HL-60 (cell line): ENCODE measurements at regions not wholly inside any gene's neighbourhood (a gene's known extent, or its start where the extent isn't known, plus 50 kb on each side); places are given as distances from the start of the nearest gene placed in this dataset.

ENCODE experiments used
- DNase-seq, 2 experiments: peaks; one replicate each; pipeline ENCODE4 v3.0.0-alpha.2; 2010 to 2020; ENCODE audit warnings: low read depth in 1 of 2, low spot score in 1 of 2
- H3K27ac ChIP-seq: fragments of 250-450 bp; sonication (Bioruptor Pico); replicated peaks from 2 replicates; pipeline ENCODE4 v1.5.1; 2020; ENCODE audit warnings: mild to moderate bottlenecking, moderate library complexity
- H3K27me3 ChIP-seq: fragments of 250-450 bp; sonication (Bioruptor Pico); 2 replicates; pipeline ENCODE4 v1.5.1; 2021; ENCODE audit warnings: mild to moderate bottlenecking, moderate library complexity; ENCODE audit not compliant: insufficient read depth, poor library complexity, severe bottlenecking
- H3K4me3 ChIP-seq: replicated peaks from 2 replicates; pipeline ENCODE4 v1.5.1; 2011; ENCODE audit warnings: mild to moderate bottlenecking, control low read depth, low read length; ENCODE audit not compliant: insufficient read depth
- GABPA ChIP-seq: IDR thresholded peaks from 2 replicates; pipeline ENCODE4 v1.6.1; 2012; ENCODE audit warnings: low read depth
- POLR2AphosphoS5 ChIP-seq: IDR thresholded peaks from 2 replicates; pipeline ENCODE4 v1.6.1; 2012; ENCODE audit warnings: low read depth
- REST ChIP-seq: IDR thresholded peaks from 2 replicates; pipeline ENCODE4 v1.6.1; 2012; ENCODE audit warnings: low read depth; ENCODE audit not compliant: insufficient replicate concordance
- SPI1 ChIP-seq: IDR thresholded peaks from 2 replicates; pipeline ENCODE4 v1.6.1; 2012; ENCODE audit warnings: low read depth, mild to moderate bottlenecking, borderline replicate concordance
- TF ChIP-seq, protein P1 (sequence below): IDR thresholded peaks from one replicate; pipeline ENCODE4 v1.5.1; 2011; ENCODE audit warnings: low read length, control low read depth, inconsistent platforms; ENCODE audit not compliant: insufficient read depth

DNA sequence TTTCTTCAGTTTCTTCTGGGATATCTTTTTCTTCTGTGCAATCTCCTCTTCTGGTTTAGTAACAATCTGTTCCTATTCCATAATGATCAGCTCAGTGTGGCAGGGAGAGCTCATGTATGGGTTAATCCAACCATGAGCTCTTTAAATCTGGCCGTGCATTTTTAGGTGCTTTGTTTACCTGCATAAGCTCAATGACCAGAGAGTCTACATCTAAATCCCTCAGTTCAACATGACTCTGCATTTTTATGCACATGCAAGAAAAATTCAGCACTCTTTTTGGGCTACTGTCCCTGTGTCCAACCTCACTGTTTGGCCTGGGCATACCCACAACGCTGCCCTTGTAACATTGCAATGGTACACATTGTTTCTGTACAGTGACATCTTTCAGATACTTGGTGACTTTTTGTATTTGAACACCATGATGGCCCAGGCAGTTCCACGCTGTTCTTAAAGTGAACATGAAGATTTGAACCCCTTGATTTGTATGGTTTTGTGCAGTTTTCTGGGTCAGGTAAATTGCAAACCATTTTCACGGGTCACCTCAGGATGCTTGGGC is 243.3 kb upstream of the SRRM4 start:
- DNase-seq, result no peak
- no peak overlapping the region for H3K4me3 ChIP-seq
- no peaks in the 10 kb centered on the region for H3K27me3 ChIP-seq
- H3K27ac ChIP-seq, result no peak overlapping the region
- TF ChIP-seq POLR2AphosphoS5 (no peak), REST (no peak), SPI1 (no peak), GABPA (no peak)
- TF ChIP-seq, protein P1, sequence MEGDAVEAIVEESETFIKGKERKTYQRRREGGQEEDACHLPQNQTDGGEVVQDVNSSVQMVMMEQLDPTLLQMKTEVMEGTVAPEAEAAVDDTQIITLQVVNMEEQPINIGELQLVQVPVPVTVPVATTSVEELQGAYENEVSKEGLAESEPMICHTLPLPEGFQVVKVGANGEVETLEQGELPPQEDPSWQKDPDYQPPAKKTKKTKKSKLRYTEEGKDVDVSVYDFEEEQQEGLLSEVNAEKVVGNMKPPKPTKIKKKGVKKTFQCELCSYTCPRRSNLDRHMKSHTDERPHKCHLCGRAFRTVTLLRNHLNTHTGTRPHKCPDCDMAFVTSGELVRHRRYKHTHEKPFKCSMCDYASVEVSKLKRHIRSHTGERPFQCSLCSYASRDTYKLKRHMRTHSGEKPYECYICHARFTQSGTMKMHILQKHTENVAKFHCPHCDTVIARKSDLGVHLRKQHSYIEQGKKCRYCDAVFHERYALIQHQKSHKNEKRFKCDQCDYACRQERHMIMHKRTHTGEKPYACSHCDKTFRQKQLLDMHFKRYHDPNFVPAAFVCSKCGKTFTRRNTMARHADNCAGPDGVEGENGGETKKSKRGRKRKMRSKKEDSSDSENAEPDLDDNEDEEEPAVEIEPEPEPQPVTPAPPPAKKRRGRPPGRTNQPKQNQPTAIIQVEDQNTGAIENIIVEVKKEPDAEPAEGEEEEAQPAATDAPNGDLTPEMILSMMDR, result no peak

DNA sequence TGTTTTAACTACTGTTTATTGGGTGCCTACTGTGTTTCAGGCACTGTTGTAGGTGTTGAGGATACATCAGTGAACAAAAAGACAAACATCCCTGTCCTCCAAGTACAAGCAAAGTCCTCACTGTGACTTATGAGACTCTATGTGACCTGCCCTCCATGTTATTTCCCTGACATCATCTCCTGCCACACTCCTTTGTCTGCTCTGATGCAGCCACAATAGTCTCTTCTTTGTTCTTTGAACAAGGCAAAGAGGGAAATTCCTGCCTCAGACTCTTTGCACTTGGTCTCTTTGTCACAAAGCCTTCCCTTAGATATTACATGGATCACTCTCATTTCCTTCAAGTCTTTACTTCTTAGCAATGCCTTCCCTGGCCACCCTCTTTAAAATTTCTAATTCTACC is 240.1 kb upstream of the SRRM4 start:
- TF ChIP-seq SPI1 (no peak), REST (no peak), GABPA (no peak)
- TF ChIP-seq, protein P1, result no peak
- Histone ChIP-seq H3K27ac (no peak overlapping the region), H3K4me3 (no peak overlapping the region), H3K27me3 (no peaks in the 10 kb centered on the region)
- no peak for DNase-seq

- Histone ChIP-seq H3K4me3 (no peak overlapping the region), H3K27ac (no peak overlapping the region), H3K27me3 (no peaks in the 10 kb centered on the region)
- TF ChIP-seq SPI1 (no peak), GABPA (no peak), REST (no peak), POLR2AphosphoS5 (no peak)
- TF ChIP-seq, protein P1, result no peak
- no peak for DNase-seq
Observed at GRCh38 chr12:118742431-118742830, 238.9 kb upstream of the SRRM4 start.
